ENCODE measurements at regions not wholly inside any gene's neighbourhood (a gene's known extent, or its start where the extent isn't known, plus 50 kb on each side); places are given as distances from the start of the nearest gene placed in this dataset.

GRCh38 chr14:101410126-101410525, 151.2 kb upstream of the DIO3 start:
- TF ChIP-seq CTCF (IDR thresholded peaks at IDR 0.05; ENCODE audit: low read length) (no peak), EZH2 (optimal IDR thresholded peaks at IDR 0.05; ENCODE audit: low read depth, low read length) (no peak)

Measured in MM.1S (cell line).